H54 (cell line): ENCODE measurements at regions not wholly inside any gene's neighbourhood (a gene's known extent, or its start where the extent isn't known, plus 50 kb on each side); places are given as distances from the start of the nearest gene placed in this dataset.

Experiments
- DNase-seq: peaks from one replicate; pipeline ENCODE4 v3.0.0; 2011; ENCODE audit warnings: low spot score, mixed read lengths; ENCODE audit not compliant: insufficient read length
- FAIRE-seq: peaks from 3 replicates; lab custom pipeline; 2011; peaks lifted over from hg19 to GRCh38; lab: Jason Lieb, UNC
- POLR2A ChIP-seq: IDR thresholded peaks from 2 replicates; pipeline ENCODE4 v1.6.1; 2011; ENCODE audit warnings: low read depth, mild to moderate bottlenecking, low read length

- DNase-seq = no peak
- TF ChIP-seq POLR2A = no peak
- FAIRE-seq = no peak
Measured at GRCh38 chr15:62469478-62469873, 304.4 kb upstream of the C2CD4B start.

- no peak for TF ChIP-seq POLR2A
- FAIRE-seq (no peak), DNase-seq (peak; percentile 57)
Measured at GRCh38 chr15:62469874-62470688, 305.0 kb upstream of the C2CD4B start.

GRCh38 chr15:62472616-62473299, 307.7 kb upstream of the C2CD4B start:
- TF ChIP-seq POLR2A = no peak
- FAIRE-seq (no peak), DNase-seq (no peak)

- no peak for TF ChIP-seq POLR2A
- FAIRE-seq = no peak
- no peak for DNase-seq
Measured at GRCh38 chr15:62474021-62474770, 309.1 kb upstream of the C2CD4B start.

GRCh38 chr15:62474771-62475124, 309.7 kb upstream of the C2CD4B start:
- TF ChIP-seq POLR2A = no peak
- no peak for DNase-seq
- FAIRE-seq = no peak

- DNase-seq = no peak
- TF ChIP-seq POLR2A = no peak
- FAIRE-seq = no peak
Measured at GRCh38 chr15:62475591-62475990, 310.5 kb upstream of the C2CD4B start.

- DNase-seq (no peak), FAIRE-seq (no peak)
- no peak for TF ChIP-seq POLR2A
Measured at GRCh38 chr15:62476163-62476562, 311.1 kb upstream of the C2CD4B start.

GRCh38 chr15:62477929-62478328, 312.8 kb upstream of the C2CD4B start:
- TF ChIP-seq POLR2A = no peak
- FAIRE-seq (no peak), DNase-seq (no peak)

- no peak for TF ChIP-seq POLR2A
- FAIRE-seq (no peak), DNase-seq (peak; percentile 17)
Measured at GRCh38 chr15:62482785-62483429, 317.8 kb upstream of the C2CD4B start.

GRCh38 chr15:62483814-62484213, 318.7 kb upstream of the C2CD4B start:
- no peak for DNase-seq
- FAIRE-seq = no peak
- no peak for TF ChIP-seq POLR2A

- DNase-seq (no peak), FAIRE-seq (no peak)
- TF ChIP-seq POLR2A = no peak
Measured at GRCh38 chr15:62485170-62485720, 320.2 kb upstream of the C2CD4B start.

- TF ChIP-seq POLR2A = no peak
- DNase-seq = no peak
- no peak for FAIRE-seq
Measured at GRCh38 chr15:62486041-62486440, 321.0 kb upstream of the C2CD4B start.

GRCh38 chr15:62488387-62488786, 323.3 kb upstream of the C2CD4B start:
- FAIRE-seq (no peak), DNase-seq (no peak)
- TF ChIP-seq POLR2A = no peak
